AML-193 (cell line): ENCODE measurements at regions not wholly inside any gene's neighbourhood (a gene's known extent, or its start where the extent isn't known, plus 50 kb on each side); places are given as distances from the start of the nearest gene placed in this dataset.
"Not testable (repeated sequence)": the region's sequence is repeated elsewhere in the genome, so short reads cannot be mapped to it uniquely, and the experiment has no call there.

ENCODE experiments used
- DNase-seq, 2 experiments: peaks; one replicate each; lab custom pipeline; 2025; lab: John Stamatoyannopoulos, UW

GRCh38 chr3:166818464-166818863, 561.6 kb downstream of the ZBBX start:
- no peak for DNase-seq

- DNase-seq = not testable (repeated sequence)
These were observed 562.8 kb downstream of the ZBBX start for GRCh38 chr3:166817269-166817668.

- no peak for DNase-seq
These were observed 569.2 kb downstream of the ZBBX start for GRCh38 chr3:166810741-166811445.

- DNase-seq = no peak
These were observed 570.6 kb downstream of the ZBBX start for GRCh38 chr3:166809520-166809919.

GRCh38 chr3:166788936-166789335, 591.2 kb downstream of the ZBBX start:
- DNase-seq = no peak

GRCh38 chr3:166785876-166786275, 594.2 kb downstream of the ZBBX start:
- DNase-seq = no peak

GRCh38 chr3:166783206-166783605, 596.9 kb downstream of the ZBBX start:
- DNase-seq = no peak

GRCh38 chr3:166764698-166765318, 615.3 kb downstream of the ZBBX start:
- DNase-seq = no peak

- DNase-seq = no peak
These were observed 620.2 kb downstream of the ZBBX start for GRCh38 chr3:166759736-166760513.

GRCh38 chr3:166752214-166752613, 627.9 kb downstream of the ZBBX start:
- DNase-seq = no peak

GRCh38 chr3:166743481-166744134, 636.5 kb downstream of the ZBBX start:
- no peak for DNase-seq

- no peak for DNase-seq
These were observed 645.4 kb downstream of the ZBBX start for GRCh38 chr3:166734734-166735133.

- no peak for DNase-seq
These were observed 648.4 kb downstream of the ZBBX start for GRCh38 chr3:166731701-166732100.

GRCh38 chr3:166721466-166721865, 658.6 kb downstream of the ZBBX start:
- no peak for DNase-seq

- DNase-seq = no peak
These were observed 665.9 kb downstream of the ZBBX start for GRCh38 chr3:166714206-166714605.

- DNase-seq = no peak
These were observed 666.3 kb downstream of the ZBBX start for GRCh38 chr3:166713787-166714186.

- DNase-seq = no peak
These were observed 674.0 kb downstream of the ZBBX start for GRCh38 chr3:166706094-166706493.

GRCh38 chr3:166697495-166697894, 682.6 kb downstream of the ZBBX start:
- DNase-seq = no peak

- no peak for DNase-seq
These were observed 684.0 kb downstream of the ZBBX start for GRCh38 chr3:166696103-166696502.

- DNase-seq = no peak
These were observed 691.4 kb downstream of the ZBBX start for GRCh38 chr3:166688665-166689064.

GRCh38 chr3:166685246-166685645, 694.9 kb downstream of the ZBBX start:
- DNase-seq = no peak

GRCh38 chr3:166684077-166684476, 696.0 kb downstream of the ZBBX start:
- DNase-seq = not testable (repeated sequence)

GRCh38 chr3:166669781-166670180, 710.3 kb downstream of the ZBBX start:
- DNase-seq = no peak
